Bone marrow (tissue), 2 donors: ENCODE measurements at regions not wholly inside any gene's neighbourhood (a gene's known extent, or its start where the extent isn't known, plus 50 kb on each side); places are given as distances from the start of the nearest gene placed in this dataset.

Experiments
- DNase-seq, 2 donors: peaks; one replicate each; lab custom pipeline; 2025; lab: John Stamatoyannopoulos, UW

DNA sequence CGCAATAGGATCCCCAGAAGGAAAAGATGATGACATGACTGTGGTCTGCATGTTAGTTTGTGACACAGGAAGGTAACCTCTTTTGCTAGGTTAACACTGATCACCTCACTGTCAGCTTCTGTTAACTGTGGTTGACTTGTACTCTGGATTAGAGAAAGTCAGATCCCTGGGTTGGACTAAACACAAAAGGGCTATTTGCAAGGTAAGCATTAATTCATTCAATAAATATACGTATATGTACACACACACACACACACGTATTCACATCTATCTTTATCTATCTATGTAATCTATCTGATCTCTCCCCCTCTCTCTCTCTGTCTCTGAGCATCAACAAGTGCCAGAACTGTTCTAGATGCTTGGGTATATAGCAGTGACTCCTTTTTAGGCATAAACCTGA, 136.1 kb upstream of the SNX19 start:
- DNase-seq, result no peak

GRCh38 chr11:131056036-131056435, 139.8 kb upstream of the SNX19 start:
- DNase-seq, result no peak

- DNase-seq, result no peak
Observed at GRCh38 chr11:131063638-131064037, 147.4 kb upstream of the SNX19 start.

DNA sequence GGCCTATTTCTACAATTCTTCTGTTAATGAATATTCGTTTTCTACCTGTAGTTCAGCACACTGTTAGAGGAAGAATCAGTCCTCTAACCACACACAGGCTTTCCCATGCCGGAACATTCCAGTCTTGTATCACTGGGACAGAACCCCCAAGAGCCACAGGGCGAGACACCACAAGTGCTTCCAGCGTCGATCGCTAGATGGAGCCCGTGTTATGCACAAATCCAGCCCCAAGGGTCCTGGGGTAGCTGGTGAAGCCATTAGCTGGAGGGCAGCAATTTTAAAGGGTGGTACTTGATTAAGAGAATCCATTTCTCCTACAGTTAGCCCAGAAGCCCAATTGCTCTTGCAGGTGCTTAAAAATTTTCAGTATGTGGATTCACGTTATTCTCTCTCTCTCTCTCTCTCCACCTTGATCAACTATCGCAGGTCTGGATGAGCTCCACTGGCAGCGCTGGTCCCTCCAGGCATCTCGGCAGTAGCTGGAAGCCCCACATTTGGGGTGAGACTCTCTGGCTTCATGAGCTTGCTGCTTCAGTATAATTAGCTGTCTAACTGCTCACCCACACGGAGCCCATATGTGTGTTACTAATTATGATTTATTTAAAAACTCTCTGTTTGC, 148.2 kb upstream of the SNX19 start:
- DNase-seq, result no peak

DNA sequence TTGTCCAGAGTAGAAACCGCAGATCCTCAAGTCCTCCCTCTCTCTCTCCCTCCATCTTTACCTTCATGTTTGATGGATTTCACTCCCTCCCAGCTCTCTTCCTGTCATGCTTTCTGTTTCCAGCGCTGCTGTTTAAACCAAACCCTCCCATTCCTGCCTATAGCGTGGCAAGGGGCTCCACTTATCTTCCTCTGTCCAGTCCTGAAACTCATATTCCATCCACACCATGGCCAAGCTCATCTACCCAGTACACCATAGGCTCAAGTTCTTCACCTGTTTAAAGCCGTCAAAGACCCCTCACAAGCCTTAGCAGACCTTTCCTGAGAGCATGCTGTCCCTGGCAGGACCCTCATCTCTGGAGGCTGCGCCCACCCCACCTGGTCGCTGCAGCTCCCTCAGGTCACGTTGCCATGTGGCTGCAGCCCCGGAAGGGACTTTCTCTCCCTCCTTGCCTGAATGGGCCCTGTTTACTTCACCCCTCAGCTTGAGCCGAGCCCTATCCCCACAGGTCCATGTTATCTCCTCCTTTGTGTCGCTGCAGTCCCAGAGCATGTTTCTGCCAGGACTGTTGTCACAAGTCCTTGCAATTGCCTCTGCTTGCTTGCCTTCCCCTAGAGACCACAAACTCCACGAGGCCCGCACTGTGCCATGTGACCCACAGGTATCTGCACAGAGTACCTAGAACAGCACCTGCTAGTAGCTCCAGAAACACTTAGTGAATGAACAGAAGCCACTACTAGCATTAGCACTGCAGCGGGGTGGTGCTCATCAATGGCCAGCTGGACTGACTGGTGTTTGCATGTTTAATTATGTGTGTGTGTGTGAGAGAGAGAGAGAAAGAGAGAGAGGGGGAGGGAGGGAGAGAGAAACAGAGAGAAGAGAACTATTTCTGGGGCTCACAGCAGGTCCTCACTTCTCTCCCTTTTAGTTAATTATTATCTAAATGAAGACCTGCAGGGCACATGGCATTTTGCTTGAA, 149.4 kb upstream of the SNX19 start:
- DNase-seq, result no peak

DNA sequence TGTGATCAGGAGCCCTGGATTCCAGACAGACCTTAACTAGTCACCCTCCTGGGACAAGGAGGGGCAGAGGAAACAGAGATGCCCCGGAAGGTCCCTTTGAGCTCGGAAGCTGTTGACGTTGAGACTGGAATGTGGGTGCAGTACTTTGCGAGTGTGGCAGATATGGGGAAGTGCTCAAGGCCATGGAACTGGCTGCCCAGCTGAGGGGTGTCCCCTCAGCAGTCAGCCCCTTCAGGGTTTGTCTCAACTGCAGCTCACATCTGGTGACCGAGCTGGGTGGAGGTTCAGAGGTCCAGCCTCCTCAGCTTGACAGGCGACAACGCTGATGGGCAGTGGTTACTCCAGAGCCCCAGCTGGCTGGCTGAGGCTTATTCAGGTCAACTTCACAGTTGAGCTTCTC, 150.3 kb upstream of the SNX19 start:
- no peak for DNase-seq

GRCh38 chr11:131070365-131070764, 154.1 kb upstream of the SNX19 start:
- no peak for DNase-seq

DNA sequence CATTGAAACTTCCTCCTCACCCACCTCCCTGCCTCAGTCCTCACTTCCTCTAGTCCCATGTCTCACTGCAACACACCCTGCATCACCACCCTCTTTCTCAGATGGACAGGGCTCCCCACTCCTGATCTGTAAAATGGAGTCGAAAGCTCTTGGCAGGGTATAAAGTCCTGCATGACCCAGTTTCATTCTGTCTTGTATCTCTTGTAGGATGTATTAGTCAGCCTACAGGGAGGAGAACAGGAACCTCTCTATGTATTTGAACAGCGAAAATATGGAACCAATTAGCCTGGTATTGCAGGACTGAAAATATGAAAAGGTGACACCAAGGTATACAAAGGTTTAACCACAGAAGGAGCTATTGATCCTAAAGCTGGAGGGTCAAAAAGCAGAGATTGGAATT, 156.9 kb upstream of the SNX19 start:
- no peak for DNase-seq

GRCh38 chr11:131074573-131074972, 158.3 kb upstream of the SNX19 start:
- no peak for DNase-seq

DNA sequence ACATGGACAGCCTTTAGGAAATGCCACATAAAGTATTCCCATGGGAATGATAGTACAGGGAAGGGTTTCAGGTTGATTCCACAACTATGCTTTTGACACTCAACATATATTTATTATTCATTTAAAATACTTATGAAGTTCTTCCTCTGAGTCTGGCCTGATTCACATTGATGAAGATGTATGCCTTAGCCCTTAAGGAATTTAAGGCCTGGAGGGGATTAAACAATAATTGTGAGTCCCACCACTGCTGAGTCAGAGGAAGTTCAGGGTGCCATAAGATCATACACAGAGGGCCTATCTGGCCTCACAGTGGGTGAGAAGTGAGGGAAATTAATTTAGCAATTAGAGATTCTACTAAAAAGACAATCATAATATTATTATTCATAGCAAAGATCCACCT, 161.1 kb upstream of the SNX19 start:
- no peak for DNase-seq

GRCh38 chr11:131079036-131079435, 162.8 kb upstream of the SNX19 start:
- DNase-seq, result no peak

GRCh38 chr11:131089727-131090245, 173.5 kb upstream of the SNX19 start:
- DNase-seq, result no peak

DNA sequence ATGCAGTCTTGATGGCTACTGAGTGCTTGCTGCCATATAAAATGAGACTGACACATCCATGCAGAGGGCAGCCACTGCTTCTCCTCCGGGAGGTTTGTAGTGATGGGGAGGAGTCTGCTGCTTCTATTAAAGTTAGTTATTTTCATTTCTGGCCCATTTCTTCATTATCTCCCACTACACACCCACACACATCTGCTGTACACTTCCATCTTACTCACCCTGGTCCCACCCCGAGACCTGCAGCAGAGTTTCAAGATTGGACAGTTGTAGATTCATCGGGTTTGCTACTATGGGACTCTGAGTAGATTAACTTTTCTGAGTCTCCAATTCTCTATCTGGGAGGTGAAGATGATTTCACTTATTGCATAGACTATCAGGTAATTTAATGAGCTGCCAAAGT, 176.2 kb upstream of the SNX19 start:
- no peak for DNase-seq

DNA sequence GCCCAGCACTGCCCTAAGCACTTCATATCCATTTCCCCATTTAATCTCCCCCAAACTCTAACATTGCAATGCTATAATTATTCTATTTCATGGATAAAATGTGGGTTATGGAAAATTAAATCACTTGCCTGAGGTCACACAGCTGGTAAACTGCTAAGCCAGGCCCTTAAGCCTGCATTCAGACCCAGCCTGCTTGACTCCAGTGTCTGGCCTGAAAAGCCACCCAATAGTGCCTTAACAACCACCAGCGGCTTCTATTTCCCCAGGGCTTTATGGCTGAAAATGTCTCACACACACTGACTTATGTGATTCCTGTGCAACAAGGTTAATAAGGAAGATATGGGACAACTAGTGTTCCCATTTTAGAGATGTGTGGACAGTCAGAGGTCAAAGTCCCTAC, 178.5 kb upstream of the SNX19 start:
- DNase-seq, result no peak

GRCh38 chr11:131095511-131096185, 179.4 kb upstream of the SNX19 start:
- no peak for DNase-seq

- DNase-seq, result no peak
Observed at GRCh38 chr11:131099013-131099412, 182.7 kb upstream of the SNX19 start.

DNA sequence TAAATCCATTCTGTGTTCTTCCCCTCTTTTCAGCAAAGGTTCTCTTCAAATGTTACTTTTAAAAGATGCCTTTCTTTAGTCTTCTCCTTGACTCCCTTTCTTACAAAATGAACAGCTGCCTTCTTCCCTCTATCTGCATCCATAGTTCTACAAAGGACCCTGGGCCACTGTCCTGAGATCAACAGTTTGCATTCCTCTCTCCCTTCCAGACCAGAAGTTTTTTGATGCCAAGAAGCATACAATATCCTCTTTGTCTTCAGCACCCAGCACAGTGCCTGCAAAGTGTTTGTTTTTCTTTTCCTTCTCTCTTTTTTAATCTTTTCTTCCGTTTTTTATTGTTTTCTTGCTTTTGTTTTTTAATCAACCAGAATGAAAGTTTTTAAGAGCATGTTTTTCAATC, 183.5 kb upstream of the SNX19 start:
- DNase-seq, result no peak

DNA sequence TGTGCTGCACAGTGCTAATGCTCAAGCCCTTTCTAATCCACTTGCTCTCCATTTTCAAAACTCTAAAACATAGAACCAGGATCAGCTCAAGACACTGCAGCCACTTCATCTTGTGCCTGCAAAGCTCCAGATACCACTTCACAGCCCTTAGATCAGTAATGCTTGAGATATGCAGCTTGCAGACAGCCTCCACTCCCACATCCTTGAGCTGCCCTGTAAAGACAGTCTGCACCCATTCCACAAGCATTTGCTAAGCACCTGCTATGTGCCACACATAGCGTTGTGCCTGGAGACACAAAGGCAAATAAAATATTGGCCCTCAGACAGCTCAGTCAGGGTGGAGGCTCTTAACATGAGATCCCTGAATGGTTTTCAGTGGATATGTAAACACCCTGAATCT, 192.5 kb upstream of the SNX19 start:
- DNase-seq, result no peak

DNA sequence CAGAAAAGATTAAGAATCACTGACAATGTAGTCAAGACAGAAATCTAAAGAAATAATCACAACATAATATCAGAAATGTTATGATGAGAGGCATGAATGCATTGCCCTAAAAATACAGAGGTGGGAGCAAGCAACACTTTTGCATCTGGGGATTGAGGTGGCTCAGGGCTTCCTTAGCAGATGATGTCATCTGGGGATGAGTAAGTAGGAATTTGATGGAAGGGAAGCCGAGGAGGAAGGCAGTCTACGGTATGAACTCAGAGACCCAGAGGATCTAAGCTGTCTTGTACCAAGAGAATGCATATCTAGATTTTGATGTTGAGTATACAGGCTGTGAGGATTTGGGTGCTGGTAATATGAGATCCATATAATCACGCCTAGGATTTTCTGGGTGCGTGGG, 193.0 kb upstream of the SNX19 start:
- no peak for DNase-seq

DNA sequence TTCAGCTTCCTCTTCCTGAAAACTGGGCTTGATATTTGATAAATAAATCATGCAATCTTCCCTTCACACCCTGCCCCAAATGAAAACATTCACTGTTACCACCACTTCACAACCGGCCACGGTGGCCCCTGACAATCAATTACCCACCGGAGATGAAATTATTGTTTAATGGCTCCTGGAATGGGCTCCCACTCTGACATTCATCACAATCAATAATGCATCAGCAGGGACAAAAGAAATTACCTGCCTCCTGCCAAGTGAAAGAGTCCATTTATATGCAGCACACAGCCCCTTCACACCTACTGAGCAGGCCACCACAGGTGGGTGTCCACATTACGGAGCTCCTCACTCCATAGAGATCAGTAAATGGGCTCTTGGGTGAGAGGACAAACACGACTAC, 193.5 kb upstream of the SNX19 start:
- no peak for DNase-seq

GRCh38 chr11:131111775-131112174, 195.5 kb upstream of the SNX19 start:
- no peak for DNase-seq

DNA sequence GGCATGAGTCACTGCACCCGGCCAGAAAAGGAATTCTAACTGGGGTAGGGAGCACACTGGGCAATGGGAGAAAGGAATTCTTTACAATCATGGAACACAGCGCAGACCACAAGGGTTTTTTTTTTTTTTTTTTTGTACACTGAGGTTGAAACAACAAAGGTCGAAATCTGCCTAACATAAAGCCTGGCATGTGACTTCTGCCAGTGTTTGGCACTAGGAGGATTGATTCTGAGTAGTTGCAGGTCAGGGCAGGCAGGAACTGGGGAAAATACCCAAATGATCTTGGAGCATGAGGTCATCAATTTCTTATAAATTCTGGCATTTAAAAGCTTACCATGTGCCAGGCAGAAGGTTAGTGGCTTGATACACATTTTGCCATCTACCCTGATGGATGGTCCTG, 202.0 kb upstream of the SNX19 start:
- no peak for DNase-seq
